Lower lobe of right lung (tissue), 2 donors: ENCODE measurements at regions not wholly inside any gene's neighbourhood (a gene's known extent, or its start where the extent isn't known, plus 50 kb on each side); places are given as distances from the start of the nearest gene placed in this dataset.

Source experiments
- ATAC-seq, 2 donors: fragments of 200-7000 bp; cut with Tn5 transposase; one replicate each; pipeline ENCODE4 v1.9.1; 2020 to 2022; ENCODE audit warnings: mild to moderate bottlenecking in 2 of 2, moderate library complexity in 2 of 2
- DNase-seq: peaks from one replicate; pipeline ENCODE4 v3.0.0-alpha.2; 2020
- H3K27ac ChIP-seq: fragments of 200-600 bp; one replicate; pipeline ENCODE4 v1.8.0; 2022
- H3K27me3 ChIP-seq: fragments of 200-600 bp; one replicate; pipeline ENCODE4 v1.8.0; 2022; ENCODE audit warnings: low read depth
- H3K36me3 ChIP-seq: fragments of 200-600 bp; one replicate; pipeline ENCODE4 v1.8.0; 2022; ENCODE audit warnings: mild to moderate bottlenecking
- H3K4me1 ChIP-seq: fragments of 200-600 bp; one replicate; pipeline ENCODE4 v1.8.0; 2022
- H3K4me3 ChIP-seq: fragments of 200-600 bp; one replicate; pipeline ENCODE4 v1.8.0; 2022; ENCODE audit warnings: mild to moderate bottlenecking
- H3K9me3 ChIP-seq: fragments of 200-600 bp; one replicate; pipeline ENCODE4 v1.8.0; 2022
- intact Hi-C: fragments of 100-400 bp; cut with DNase I; formaldehyde crosslinking; loops from one replicate; pipeline ENCODE4 v1.11.0; 2022
- TF ChIP-seq, protein P1 (sequence below): fragments of 200-600 bp; IDR thresholded peaks from one replicate; pipeline ENCODE4 v1.8.0; 2022; ENCODE audit warnings: antibody characterized with exemption, mild to moderate bottlenecking
- donor health status: DM: no; HTN: yes; CAD: no; lungs with severe emphysema.

DNA sequence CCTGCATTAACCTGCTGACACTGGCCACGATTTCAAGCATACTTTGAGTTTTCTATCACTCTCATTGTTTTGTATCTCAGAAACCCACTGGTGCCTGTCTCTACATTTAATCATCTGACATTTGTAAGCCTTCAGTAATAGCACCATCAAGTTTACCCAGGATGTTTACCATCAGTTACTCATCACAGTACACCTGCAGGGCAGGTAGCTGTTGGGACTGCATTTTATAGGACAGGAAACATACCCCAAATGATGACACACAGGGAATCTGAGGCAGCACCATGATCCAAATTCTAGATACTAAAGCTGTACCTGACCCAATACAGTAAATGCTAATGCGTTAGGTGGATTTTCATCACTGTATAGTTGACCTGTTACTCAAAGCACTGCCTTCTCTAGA is 114.2 kb downstream of the FEM1C start:
- Histone ChIP-seq H3K27me3 (no peaks in the 10 kb centered on the region), H3K4me3 (no peak overlapping the region), H3K4me1 (peaks cover 16% of the 10 kb centered on the region), H3K36me3 (no peaks in the 10 kb centered on the region), H3K27ac (no peak overlapping the region), H3K9me3 (no peaks in the 10 kb centered on the region)
- intact Hi-C loops = no loop called here
- no peak for ATAC-seq
- TF ChIP-seq, protein P1, sequence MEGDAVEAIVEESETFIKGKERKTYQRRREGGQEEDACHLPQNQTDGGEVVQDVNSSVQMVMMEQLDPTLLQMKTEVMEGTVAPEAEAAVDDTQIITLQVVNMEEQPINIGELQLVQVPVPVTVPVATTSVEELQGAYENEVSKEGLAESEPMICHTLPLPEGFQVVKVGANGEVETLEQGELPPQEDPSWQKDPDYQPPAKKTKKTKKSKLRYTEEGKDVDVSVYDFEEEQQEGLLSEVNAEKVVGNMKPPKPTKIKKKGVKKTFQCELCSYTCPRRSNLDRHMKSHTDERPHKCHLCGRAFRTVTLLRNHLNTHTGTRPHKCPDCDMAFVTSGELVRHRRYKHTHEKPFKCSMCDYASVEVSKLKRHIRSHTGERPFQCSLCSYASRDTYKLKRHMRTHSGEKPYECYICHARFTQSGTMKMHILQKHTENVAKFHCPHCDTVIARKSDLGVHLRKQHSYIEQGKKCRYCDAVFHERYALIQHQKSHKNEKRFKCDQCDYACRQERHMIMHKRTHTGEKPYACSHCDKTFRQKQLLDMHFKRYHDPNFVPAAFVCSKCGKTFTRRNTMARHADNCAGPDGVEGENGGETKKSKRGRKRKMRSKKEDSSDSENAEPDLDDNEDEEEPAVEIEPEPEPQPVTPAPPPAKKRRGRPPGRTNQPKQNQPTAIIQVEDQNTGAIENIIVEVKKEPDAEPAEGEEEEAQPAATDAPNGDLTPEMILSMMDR = no peak
- no peak for DNase-seq

DNA sequence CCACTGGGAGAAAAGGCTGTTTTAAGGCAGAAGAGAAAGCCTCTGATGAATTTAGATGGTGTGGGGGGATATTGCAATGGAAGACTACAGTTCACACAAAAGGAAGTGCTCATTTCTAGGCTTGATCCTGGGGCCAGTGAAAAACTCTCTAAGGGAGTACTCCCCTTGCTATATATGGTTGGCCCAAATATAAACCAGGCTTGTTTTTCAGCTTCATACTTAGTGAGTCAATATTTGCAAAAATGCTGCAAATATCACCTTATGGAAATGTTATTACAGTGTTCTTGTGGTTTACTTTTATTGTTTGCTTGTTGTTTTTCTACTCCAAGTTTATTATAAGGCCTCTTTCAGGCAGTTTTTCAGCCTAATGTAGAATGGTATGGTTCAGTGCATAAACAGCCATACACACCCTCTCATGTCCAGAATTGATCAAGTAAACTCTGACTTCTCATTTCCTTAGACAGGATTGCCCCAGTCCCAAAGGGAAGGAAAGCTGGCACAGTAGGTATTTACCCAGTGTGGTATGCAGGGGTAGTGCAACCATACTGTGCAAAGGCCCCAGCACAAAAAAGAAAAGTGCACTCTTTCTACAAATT is 115.1 kb downstream of the FEM1C start:
- Histone ChIP-seq H3K36me3 (no peaks in the 10 kb centered on the region), H3K27me3 (no peaks in the 10 kb centered on the region), H3K27ac (no peak overlapping the region), H3K4me3 (no peak overlapping the region), H3K4me1 (peaks cover 10% of the 10 kb centered on the region), H3K9me3 (no peaks in the 10 kb centered on the region)
- DNase-seq = no peak
- TF ChIP-seq, protein P1 = no peak
- intact Hi-C loops = no loop called here
- no peak for ATAC-seq

DNA sequence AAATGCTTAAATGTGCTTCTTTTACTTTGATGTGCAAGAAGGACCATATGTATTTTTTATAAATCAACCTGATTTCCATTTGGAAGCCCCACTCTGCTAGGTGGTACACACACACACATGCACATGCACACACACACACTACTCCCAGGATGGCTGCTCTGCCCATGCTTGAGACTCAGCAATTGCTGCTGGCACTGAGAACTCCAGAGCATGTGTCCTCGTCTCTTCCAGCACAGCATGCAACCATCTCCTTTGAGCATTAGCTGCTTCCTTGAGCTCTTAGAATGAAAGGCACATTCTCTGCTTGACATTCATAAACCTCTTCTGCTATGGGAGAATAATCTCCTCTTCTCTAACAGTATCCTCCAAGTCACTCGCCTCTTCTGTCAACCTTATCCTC is 115.9 kb downstream of the FEM1C start:
- Histone ChIP-seq H3K4me1 (peaks cover 14% of the 10 kb centered on the region), H3K27ac (no peak overlapping the region), H3K36me3 (no peaks in the 10 kb centered on the region), H3K9me3 (no peaks in the 10 kb centered on the region), H3K27me3 (no peaks in the 10 kb centered on the region), H3K4me3 (no peak overlapping the region)
- ATAC-seq = no peak
- intact Hi-C loops = no loop called here
- DNase-seq = no peak
- TF ChIP-seq, protein P1 = no peak

DNA sequence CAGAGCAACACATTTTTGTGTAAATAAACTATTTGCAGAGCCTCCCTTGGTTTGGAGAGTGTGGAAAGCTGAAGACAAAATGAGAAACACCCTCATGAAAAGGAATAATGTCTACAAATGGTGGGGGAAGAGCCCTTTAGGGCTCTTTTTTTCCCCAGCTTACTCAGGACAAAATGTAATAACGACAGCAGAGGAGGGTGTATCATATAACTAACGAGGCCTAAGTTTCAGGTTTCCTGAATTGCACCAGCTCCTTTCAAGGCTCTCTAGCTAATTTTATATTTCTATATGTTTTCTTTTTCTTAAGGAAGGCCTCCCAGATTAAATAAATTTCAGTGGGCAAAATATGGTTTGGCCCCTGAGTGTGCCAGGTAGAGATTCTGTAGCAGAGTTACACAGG is 116.3 kb downstream of the FEM1C start:
- intact Hi-C loops = no loop called here
- Histone ChIP-seq H3K36me3 (no peaks in the 10 kb centered on the region), H3K27me3 (no peaks in the 10 kb centered on the region), H3K27ac (no peak overlapping the region), H3K9me3 (no peaks in the 10 kb centered on the region), H3K4me1 (peaks cover 19% of the 10 kb centered on the region), H3K4me3 (no peak overlapping the region)
- DNase-seq (no peak), ATAC-seq (no peak)
- TF ChIP-seq, protein P1 = no peak

DNA sequence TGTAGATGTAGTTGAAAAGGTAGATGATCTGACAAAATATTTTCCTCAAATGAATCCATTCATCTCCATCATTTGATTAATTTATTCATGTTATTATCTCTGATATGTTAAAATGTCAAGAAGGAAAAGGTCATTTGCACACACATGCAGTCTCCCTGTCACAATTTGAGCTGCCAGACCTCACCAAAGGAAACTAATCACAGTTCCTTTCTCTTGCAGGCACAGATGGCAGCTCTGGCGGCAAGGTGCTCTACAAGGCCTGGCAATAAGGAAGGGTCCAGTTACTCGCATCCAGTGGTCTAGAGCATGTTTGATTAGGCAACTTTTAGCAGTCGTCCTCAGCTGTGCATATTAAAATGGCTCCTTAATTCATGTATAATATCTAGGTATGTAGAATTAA is 120.1 kb downstream of the FEM1C start:
- intact Hi-C loops = no loop called here
- H3K4me1 ChIP-seq = peaks cover 25% of the 10 kb centered on the region

More for the DNA sequence above, 120.1 kb downstream of the FEM1C start:
- Histone ChIP-seq H3K9me3 (no peaks in the 10 kb centered on the region), H3K27ac (peak overlapping the region; percentile 80), H3K36me3 (no peaks in the 10 kb centered on the region), H3K27me3 (no peaks in the 10 kb centered on the region), H3K4me3 (no peak overlapping the region)
- TF ChIP-seq, protein P1 = no peak
- DNase-seq (no peak), ATAC-seq (no peak)
